Endothelial cell of umbilical vein (primary cell): ENCODE measurements at regions not wholly inside any gene's neighbourhood (a gene's known extent, or its start where the extent isn't known, plus 50 kb on each side); places are given as distances from the start of the nearest gene placed in this dataset.

ENCODE experiments used
- BruUV-seq: library from RNA; stranded (reverse); fragments of 400-500 nt; replicated peaks from 2 replicates; lab custom pipeline; 2021; lab: Mats Ljungman, UMichigan
- CTCF ChIA-PET: fragments of 300-600, 350-600 bp; sonication (Branson Sonifier 250); formaldehyde crosslinking; loops from one replicate; lab custom pipeline; 2021; ENCODE audit warnings: antibody characterized with exemption, inconsistent platforms; lab: Charles Lee
- POLR2A ChIA-PET: fragments of 300-600, 350-600 bp; sonication (Branson Sonifier 250); formaldehyde crosslinking; loops from one replicate; lab custom pipeline; 2021; ENCODE audit warnings: antibody characterized with exemption, inconsistent platforms; lab: Charles Lee
- DNase-seq: peaks from one replicate; pipeline ENCODE4 v3.0.0-alpha.2; 2011; ENCODE audit warnings: low read depth, low spot score
- FAIRE-seq: peaks from 2 replicates; lab custom pipeline; 2011; peaks lifted over from hg19 to GRCh38; lab: Jason Lieb, UNC
- H2AFZ ChIP-seq: 2 replicates; pipeline ENCODE4 v1.6.0; 2012; ENCODE audit warnings: low read depth, low read length, control low read depth, inconsistent platforms
- H3K27ac ChIP-seq: 2 replicates; pipeline ENCODE4 v1.5.1; 2011; ENCODE audit warnings: low read depth, mild to moderate bottlenecking, control low read depth, low read length, moderate library complexity; ENCODE audit not compliant: insufficient read depth
- H3K27me3 ChIP-seq, 2 experiments: 2 replicates each; pipeline versions ENCODE4 v1.6.0 to v1.6.1; 2011; ENCODE audit warnings: low read length in 2 of 2, mixed read lengths in 1 of 2; ENCODE audit not compliant: control insufficient read depth in 2 of 2, insufficient read depth in 2 of 2
- H3K36me3 ChIP-seq, 2 experiments: 2 replicates in 1 of 2; 3 replicates in 1 of 2; pipeline ENCODE4 v1.5.1; 2011; ENCODE audit warnings: low read length in 2 of 2, mild to moderate bottlenecking in 1 of 2, moderate library complexity in 1 of 2; ENCODE audit not compliant: control insufficient read depth in 2 of 2, insufficient read depth in 2 of 2; ENCODE audit errors: extremely low read depth in 1 of 2
- H3K4me1 ChIP-seq: 3 replicates; pipeline ENCODE4 v1.5.1; 2011; ENCODE audit warnings: mild to moderate bottlenecking, low read length; ENCODE audit not compliant: control insufficient read depth, insufficient read depth; ENCODE audit errors: extremely low read depth
- H3K4me2 ChIP-seq: 2 replicates; pipeline ENCODE4 v1.6.1; 2011; ENCODE audit warnings: low read length, control low read depth, mixed read lengths; ENCODE audit not compliant: insufficient read depth
- H3K4me3 ChIP-seq, 3 experiments: fragments of 200-600 bp in 1 of 3; sonication (generic), shearing (Covaris generic) in 1 of 3; replicated peaks in 1 of 3; 2 replicates each; pipeline ENCODE4 v1.5.1; 2011 to 2016; ENCODE audit warnings: control low read depth in 3 of 3, low read length in 3 of 3, mild to moderate bottlenecking in 2 of 3, inconsistent platforms in 1 of 3, low read depth in 1 of 3, moderate library complexity in 1 of 3; ENCODE audit not compliant: insufficient read depth in 1 of 3
- H3K79me2 ChIP-seq: 2 replicates; pipeline ENCODE4 v1.6.0; 2012; ENCODE audit warnings: low read length, inconsistent platforms; ENCODE audit not compliant: control insufficient read depth, insufficient read depth
- H3K9ac ChIP-seq: replicated peaks from 2 replicates; pipeline ENCODE3; 2011; ENCODE audit warnings: low read length, control low read depth; ENCODE audit not compliant: insufficient read depth; ENCODE audit errors: extremely low read depth
- H3K9me1 ChIP-seq: replicated peaks from 3 replicates; pipeline ENCODE4 v1.6.0; 2011; ENCODE audit warnings: mild to moderate bottlenecking, low read length; ENCODE audit not compliant: control insufficient read depth, insufficient read depth; ENCODE audit errors: extremely low read depth
- H3K9me3 ChIP-seq: replicated peaks from 2 replicates; pipeline ENCODE4 v1.5.1; 2012; ENCODE audit warnings: low read length, inconsistent platforms; ENCODE audit not compliant: control insufficient read depth, insufficient read depth
- H4K20me1 ChIP-seq: replicated peaks from 2 replicates; pipeline ENCODE3; 2011; ENCODE audit warnings: mild to moderate bottlenecking, low read length; ENCODE audit not compliant: control insufficient read depth, insufficient read depth; ENCODE audit errors: extremely low read depth
- EZH2 ChIP-seq: IDR thresholded peaks from 2 replicates; pipeline ENCODE4 v1.6.1; 2012; ENCODE audit warnings: borderline replicate concordance, low read depth, mild to moderate bottlenecking, moderate library complexity, low read length, inconsistent platforms; ENCODE audit not compliant: severe bottlenecking
- FOS ChIP-seq: IDR thresholded peaks from 2 replicates; pipeline ENCODE4 v1.6.1; 2011; ENCODE audit warnings: mild to moderate bottlenecking, low read length, moderate library complexity, borderline replicate concordance; ENCODE audit not compliant: insufficient read depth
- GATA2 ChIP-seq: IDR thresholded peaks from 2 replicates; pipeline ENCODE4 v1.7.0; 2011; ENCODE audit warnings: low read depth, mild to moderate bottlenecking, moderate library complexity, mixed read lengths, low read length; ENCODE audit not compliant: insufficient read length, insufficient read depth
- JUN ChIP-seq: IDR thresholded peaks from 2 replicates; pipeline ENCODE4 v1.6.1; 2011; ENCODE audit warnings: borderline replicate concordance, low read depth; ENCODE audit not compliant: insufficient read length, insufficient read depth
- MAX ChIP-seq: IDR thresholded peaks from 2 replicates; pipeline ENCODE4 v1.6.1; 2011; ENCODE audit not compliant: insufficient read depth, insufficient read length
- MYC ChIP-seq: IDR thresholded peaks from one replicate; pipeline ENCODE4 v1.6.1; 2011; ENCODE audit warnings: mild to moderate bottlenecking, low read depth, low read length
- POLR2A ChIP-seq: IDR thresholded peaks from 2 replicates; pipeline ENCODE4 v1.6.1; 2012; ENCODE audit warnings: low read depth, mild to moderate bottlenecking, control low read depth, low read length
- POLR2AphosphoS5 ChIP-seq: IDR thresholded peaks from 2 replicates; pipeline ENCODE4 v1.6.1; 2012; ENCODE audit warnings: low read depth, mild to moderate bottlenecking, control low read depth, low read length, moderate library complexity; ENCODE audit not compliant: insufficient read depth
- dilution Hi-C: fragments of 300-500 bp; cut with MboI; formaldehyde crosslinking; loops from one replicate; pipeline ENCODE4 v1.15.0; 2019; ENCODE audit warnings: low sequenced_read_pairs; ENCODE audit not compliant: extremely low pct_ligation_motif_present
- intact Hi-C: fragments of 100-400 bp; cut with micrococcal nuclease; formaldehyde crosslinking; loops from one replicate; pipeline ENCODE4 v1.10.0; 2022
- TF ChIP-seq, protein P1 (sequence below), 2 donors: IDR thresholded peaks; 1 replicate in 1 of 2; 2 replicates in 1 of 2; pipeline ENCODE4 v1.5.1; 2011; ENCODE audit warnings: low read length in 2 of 2, mild to moderate bottlenecking in 2 of 2, moderate library complexity in 2 of 2, control low read depth in 1 of 2, inconsistent platforms in 1 of 2, low read depth in 1 of 2; ENCODE audit not compliant: insufficient read depth in 1 of 2; ENCODE audit errors: extremely low read depth in 1 of 2

- intact Hi-C loops: no loop called here
- no peak for DNase-seq
- no peaks in the 10 kb centered on the region for H4K20me1 ChIP-seq
- no peak overlapping the region for H3K4me2 ChIP-seq
- H3K27me3 ChIP-seq: no peaks in the 10 kb centered on the region
- H3K4me3 ChIP-seq: no peak overlapping the region
- no peaks in the 10 kb centered on the region for H3K9me3 ChIP-seq
- TF ChIP-seq JUN (no peak), EZH2 (no peak), GATA2 (no peak), MYC (no peak), POLR2A (no peak), MAX (no peak), FOS (no peak), POLR2AphosphoS5 (no peak)
- TF ChIP-seq, protein P1, sequence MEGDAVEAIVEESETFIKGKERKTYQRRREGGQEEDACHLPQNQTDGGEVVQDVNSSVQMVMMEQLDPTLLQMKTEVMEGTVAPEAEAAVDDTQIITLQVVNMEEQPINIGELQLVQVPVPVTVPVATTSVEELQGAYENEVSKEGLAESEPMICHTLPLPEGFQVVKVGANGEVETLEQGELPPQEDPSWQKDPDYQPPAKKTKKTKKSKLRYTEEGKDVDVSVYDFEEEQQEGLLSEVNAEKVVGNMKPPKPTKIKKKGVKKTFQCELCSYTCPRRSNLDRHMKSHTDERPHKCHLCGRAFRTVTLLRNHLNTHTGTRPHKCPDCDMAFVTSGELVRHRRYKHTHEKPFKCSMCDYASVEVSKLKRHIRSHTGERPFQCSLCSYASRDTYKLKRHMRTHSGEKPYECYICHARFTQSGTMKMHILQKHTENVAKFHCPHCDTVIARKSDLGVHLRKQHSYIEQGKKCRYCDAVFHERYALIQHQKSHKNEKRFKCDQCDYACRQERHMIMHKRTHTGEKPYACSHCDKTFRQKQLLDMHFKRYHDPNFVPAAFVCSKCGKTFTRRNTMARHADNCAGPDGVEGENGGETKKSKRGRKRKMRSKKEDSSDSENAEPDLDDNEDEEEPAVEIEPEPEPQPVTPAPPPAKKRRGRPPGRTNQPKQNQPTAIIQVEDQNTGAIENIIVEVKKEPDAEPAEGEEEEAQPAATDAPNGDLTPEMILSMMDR (IDR thresholded peaks at IDR 0.05; ENCODE audit: extremely low read depth in 1 of 2, insufficient read depth in 1 of 2, low read depth in 1 of 2, low read length in 2 of 2): no peak
- ChIA-PET POLR2A (no interaction called here), CTCF (no interaction called here)
- no peaks in the 10 kb centered on the region for H3K79me2 ChIP-seq
- H3K27ac ChIP-seq: no peak overlapping the region
- H3K9ac ChIP-seq: no peak overlapping the region
- no peaks in the 10 kb centered on the region for H3K9me1 ChIP-seq
- H2AFZ ChIP-seq: no peak overlapping the region
- dilution Hi-C loops: no loop called here
- no TSS peak for BruUV-seq
- no peaks in the 10 kb centered on the region for H3K4me1 ChIP-seq
- no peak for FAIRE-seq
- no peaks in the 10 kb centered on the region for H3K36me3 ChIP-seq
These were observed 78.2 kb upstream of the PAQR3 start for GRCh38 chr4:79017481-79017880.
